ENCODE measurements at regions not wholly inside any gene's neighbourhood (a gene's known extent, or its start where the extent isn't known, plus 50 kb on each side); places are given as distances from the start of the nearest gene placed in this dataset.

GRCh38 chr17:63142836-63143235, 176.8 kb downstream of the TANC2 start:
- no peaks in the 10 kb centered on the region; a peak in 1 of 7 replicates for H3K36me3 Mint-ChIP-seq (ENCODE audit: insufficient read depth in 1 of 3, low read depth in 3 of 3)
- no peaks in the 10 kb centered on the region for H3K27me3 Mint-ChIP-seq (ENCODE audit: low read depth)
- no peak overlapping the region for H4K8ac ChIP-seq (replicated peaks; ENCODE audit: insufficient read length, low read depth, low read length)
- no peaks in the 10 kb centered on the region for H3K9me3 Mint-ChIP-seq
- no peak overlapping the region for H3K14ac ChIP-seq (ENCODE audit: insufficient read depth, low read length)
- no peak overlapping the region for H3K4ac ChIP-seq (ENCODE audit: low read depth, low read length)
- H3K27ac ChIP-seq (ENCODE audit: insufficient read length, low read depth, low read length) = no peak overlapping the region
- H2BK20ac ChIP-seq (ENCODE audit: low read depth, low read length, poor library complexity, severe bottlenecking) = no peak overlapping the region
- no peak overlapping the region for H3K56ac ChIP-seq (ENCODE audit: insufficient read length, low read depth, low read length)
- no peak overlapping the region for H2AK5ac ChIP-seq (ENCODE audit: insufficient read length, low read length)
- no peaks in the 10 kb centered on the region for H4K20me1 ChIP-seq (ENCODE audit: control insufficient read depth, insufficient read depth, insufficient read length)
- H3K9me3 ChIP-seq (ENCODE audit: control insufficient read depth, low read depth, low read length) = no peaks in the 10 kb centered on the region
- peaks cover 8% of the 10 kb centered on the region in 2 experiments for H3K4me1 Mint-ChIP-seq
- no peak overlapping the region for H2BK12ac ChIP-seq (ENCODE audit: insufficient read length, low read depth, low read length)
- H3K9ac ChIP-seq (ENCODE audit: extremely low read depth, insufficient read length, low read length) = no peak overlapping the region
- no peak overlapping the region for H4K5ac ChIP-seq (ENCODE audit: insufficient read length, low read depth, low read length)
- TF ChIP-seq CTCF (conservative IDR thresholded peaks at IDR 0.05) = no peak
- no peaks in the 10 kb centered on the region for H3K79me1 ChIP-seq (ENCODE audit: insufficient read depth, low read depth, low read length, poor library complexity, severe bottlenecking)
- no peak overlapping the region for H3K18ac ChIP-seq (ENCODE audit: insufficient read length, low read depth, low read length)
- no peak for DNase-seq
- no peak overlapping the region for H2BK15ac ChIP-seq (ENCODE audit: low read depth, low read length)
- no peaks in the 10 kb centered on the region for H3K79me2 ChIP-seq (ENCODE audit: insufficient read depth, low read length)
- no peaks in the 10 kb centered on the region for H3K27me3 ChIP-seq (ENCODE audit: insufficient read depth, low read length)
- no peak overlapping the region for H3K23ac ChIP-seq (ENCODE audit: insufficient read length, low read depth, low read length)
- no peak overlapping the region for H2AFZ ChIP-seq (ENCODE audit: low read length)
- no peak overlapping the region for H3T11ph ChIP-seq (ENCODE audit: low read length)
- WGBS (ENCODE audit: extremely low coverage, insufficient read length, low lambda C conversion rate) = no CpG with 5 or more reads among the region's 1 CpG
- no peak overlapping the region for H4K91ac ChIP-seq (ENCODE audit: insufficient read length, low read depth, low read length)
- H3K27ac Mint-ChIP-seq = no peak overlapping the region
- H3K4me2 ChIP-seq (ENCODE audit: insufficient read depth, insufficient read length, low read length) = no peak overlapping the region
- H2BK120ac ChIP-seq (ENCODE audit: low read depth, low read length, poor library complexity, severe bottlenecking) = no peak overlapping the region
- H3K4me3 Mint-ChIP-seq = no peak overlapping the region
- H3K4me1 ChIP-seq (ENCODE audit: insufficient read depth, low read length) = no peaks in the 10 kb centered on the region; the same call in 1 of the 2 replicates
- no peak overlapping the region for H2BK5ac ChIP-seq (ENCODE audit: insufficient read length, low read length)
- no peaks in the 10 kb centered on the region for H3K23me2 ChIP-seq (ENCODE audit: insufficient read length, low read depth, low read length, poor library complexity, severe bottlenecking)
